ENCODE measurements at regions not wholly inside any gene's neighbourhood (a gene's known extent, or its start where the extent isn't known, plus 50 kb on each side); places are given as distances from the start of the nearest gene placed in this dataset.

DNA sequence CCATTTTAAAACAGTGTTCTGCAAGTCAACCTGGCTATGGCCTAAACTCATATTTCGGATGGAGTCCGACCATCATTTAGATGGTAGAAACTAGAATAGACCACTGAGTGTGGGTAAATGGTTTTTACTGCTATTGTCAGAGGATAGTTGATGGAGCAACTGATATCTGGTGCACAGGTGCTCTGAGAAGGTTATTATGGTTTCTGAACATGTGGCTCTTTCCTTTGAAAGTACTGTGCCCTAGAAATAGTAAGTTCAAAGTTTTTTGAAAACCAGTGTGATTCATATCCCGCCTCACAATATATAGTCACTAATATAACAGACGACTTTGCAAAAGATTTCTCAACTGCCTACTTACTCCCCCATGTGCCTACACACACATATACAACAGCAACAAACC lies 64.4 kb upstream of the BTG1 start:
- FAIRE-seq: no peak

DNA sequence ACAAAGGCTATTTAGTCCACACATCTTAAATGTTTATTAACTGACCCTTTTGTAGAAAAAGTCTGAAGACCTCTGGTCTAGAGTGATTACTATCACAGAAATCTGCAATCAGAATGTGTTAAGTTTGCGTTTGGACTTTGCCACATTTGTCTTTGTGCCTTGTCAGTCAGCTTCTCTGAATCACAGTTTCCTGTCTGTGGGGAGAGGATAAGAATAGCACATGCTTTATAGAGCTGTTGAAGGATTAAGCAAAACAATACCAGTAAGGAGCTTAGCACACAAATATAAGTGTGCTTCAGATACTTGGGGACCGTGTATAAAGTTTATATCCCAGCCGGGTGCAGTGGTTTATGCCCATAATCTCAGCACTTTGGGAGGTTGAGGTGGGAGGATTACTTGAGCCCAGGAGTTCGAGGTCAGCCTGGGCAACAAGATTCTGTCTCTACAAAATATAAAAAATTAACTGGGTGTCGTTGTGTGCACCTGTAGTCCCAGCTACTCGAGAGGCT lies 63.0 kb upstream of the BTG1 start:
- FAIRE-seq: no peak

DNA sequence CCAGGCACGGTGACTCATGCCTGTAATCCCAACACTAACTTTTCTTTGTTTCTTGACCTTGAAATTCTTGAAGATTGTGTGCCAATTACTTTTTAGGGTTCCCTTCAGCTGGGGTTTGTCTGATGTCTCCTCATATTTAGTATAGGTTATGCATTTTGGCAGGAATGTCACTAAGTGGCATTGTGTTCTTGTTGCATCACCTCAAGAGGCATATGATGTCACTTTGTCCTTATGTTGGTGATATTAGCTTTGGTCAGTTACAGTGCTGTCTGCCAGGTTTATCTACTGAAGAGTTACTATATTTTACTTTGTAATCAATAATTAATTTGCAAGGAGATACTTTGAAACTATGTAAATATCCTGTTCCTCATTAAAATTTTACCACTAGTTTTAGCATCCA lies 61.0 kb upstream of the BTG1 start:
- no peak for FAIRE-seq

GRCh38 chr12:92206011-92206410 lies 60.4 kb upstream of the BTG1 start:
- no peak for FAIRE-seq

- no peak for FAIRE-seq
Observed at GRCh38 chr12:92199819-92200576, 54.4 kb upstream of the BTG1 start.

DNA sequence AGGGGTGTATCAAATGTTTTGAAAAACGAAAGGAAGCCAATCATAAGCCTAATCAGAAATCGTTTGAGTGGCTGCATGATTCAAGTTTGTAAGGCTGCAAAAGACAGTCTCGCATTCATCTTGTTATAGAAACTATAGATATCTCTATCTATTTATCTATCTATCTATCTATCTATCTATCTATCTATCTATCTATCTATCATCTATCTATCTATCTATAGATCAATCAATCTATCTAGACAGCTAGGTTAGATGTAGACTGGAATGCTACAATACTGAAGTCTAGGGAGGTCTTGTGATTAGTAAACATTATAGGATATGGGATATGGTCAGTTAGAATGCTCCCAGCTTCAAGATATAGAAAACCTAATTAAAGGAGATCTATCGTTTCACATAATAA lies 52.2 kb upstream of the BTG1 start:
- FAIRE-seq: no peak

DNA sequence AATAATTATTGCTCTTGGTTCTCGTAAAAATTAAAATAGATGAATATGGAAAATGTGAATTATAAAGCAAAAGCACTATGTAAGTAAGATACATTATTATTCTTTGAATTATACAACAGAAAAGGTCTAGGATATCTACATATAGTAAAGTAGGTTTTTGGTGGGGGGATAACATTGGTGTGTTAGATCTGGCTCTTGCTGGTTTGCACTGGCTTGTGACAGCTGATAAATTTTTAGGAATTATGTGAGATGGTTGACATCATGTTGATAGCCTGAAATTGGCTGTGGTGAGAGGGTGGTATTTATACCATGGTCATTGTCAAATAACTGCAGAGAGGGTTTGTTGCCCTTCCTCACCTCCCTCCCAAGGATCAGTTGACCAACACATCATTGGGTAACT lies 50.7 kb upstream of the BTG1 start:
- FAIRE-seq: no peak

All from islet of Langerhans (tissue), 1 donor.